GM20431 (cell line): ENCODE measurements at regions not wholly inside any gene's neighbourhood (a gene's known extent, or its start where the extent isn't known, plus 50 kb on each side); places are given as distances from the start of the nearest gene placed in this dataset.

Experiments
- in situ Hi-C: fragments of 300-500 bp; cut with MseI, MboI; formaldehyde crosslinking; loops from one replicate; pipeline ENCODE4 v1.15.0; 2020; ENCODE audit warnings: low sequenced_read_pairs; ENCODE audit not compliant: unreplicated experiment

- in situ Hi-C loops, result no loop called here
These were observed 300.3 kb upstream of the PDZRN3 start for GRCh38 chr3:73925011-73925410.

DNA sequence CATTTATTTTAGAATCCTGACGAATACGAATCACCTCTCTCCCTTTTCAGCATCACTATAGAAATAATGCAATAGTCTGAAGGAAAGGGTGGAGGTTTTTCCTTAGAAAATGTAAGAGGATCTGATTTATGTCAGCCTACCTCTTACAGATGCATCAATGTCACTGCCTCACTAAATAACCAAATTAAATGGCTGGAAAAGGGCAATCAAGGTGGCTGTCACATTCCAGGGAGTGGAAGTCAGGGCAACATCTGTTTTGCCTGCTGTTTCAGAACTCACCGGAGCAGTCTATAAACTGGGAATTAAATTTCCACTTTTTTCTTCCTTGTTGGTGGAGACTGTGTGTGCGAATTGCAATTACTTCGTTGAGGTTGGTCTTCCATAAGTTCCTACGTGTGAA, 299.3 kb upstream of the PDZRN3 start:
- in situ Hi-C loops, result no loop called here

DNA sequence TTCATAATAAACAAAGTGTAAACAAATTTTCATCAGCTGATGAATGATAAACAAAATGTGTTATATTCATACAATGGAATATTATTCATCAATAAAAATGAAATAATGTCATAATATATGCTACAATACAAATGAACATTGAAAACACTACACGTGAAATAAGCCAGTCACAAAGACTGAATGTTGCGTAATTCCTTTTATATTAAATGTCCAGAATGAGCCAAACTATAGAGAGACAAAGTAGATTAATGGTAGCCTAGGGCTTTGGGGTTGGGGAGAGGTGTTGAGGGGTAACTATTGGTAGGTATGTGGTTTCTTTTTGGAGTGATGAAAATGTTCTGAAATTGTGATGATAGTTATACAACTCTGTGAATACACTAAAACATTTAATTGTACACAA, 292.9 kb upstream of the PDZRN3 start:
- in situ Hi-C loops, result no loop called here

- in situ Hi-C loops, result no loop called here
These were observed 291.1 kb upstream of the PDZRN3 start for GRCh38 chr3:73915886-73916285.

- in situ Hi-C loops, result no loop called here
These were observed 283.5 kb upstream of the PDZRN3 start for GRCh38 chr3:73908218-73908617.

- in situ Hi-C loops, result no loop called here
These were observed 276.9 kb upstream of the PDZRN3 start for GRCh38 chr3:73901686-73902085.

DNA sequence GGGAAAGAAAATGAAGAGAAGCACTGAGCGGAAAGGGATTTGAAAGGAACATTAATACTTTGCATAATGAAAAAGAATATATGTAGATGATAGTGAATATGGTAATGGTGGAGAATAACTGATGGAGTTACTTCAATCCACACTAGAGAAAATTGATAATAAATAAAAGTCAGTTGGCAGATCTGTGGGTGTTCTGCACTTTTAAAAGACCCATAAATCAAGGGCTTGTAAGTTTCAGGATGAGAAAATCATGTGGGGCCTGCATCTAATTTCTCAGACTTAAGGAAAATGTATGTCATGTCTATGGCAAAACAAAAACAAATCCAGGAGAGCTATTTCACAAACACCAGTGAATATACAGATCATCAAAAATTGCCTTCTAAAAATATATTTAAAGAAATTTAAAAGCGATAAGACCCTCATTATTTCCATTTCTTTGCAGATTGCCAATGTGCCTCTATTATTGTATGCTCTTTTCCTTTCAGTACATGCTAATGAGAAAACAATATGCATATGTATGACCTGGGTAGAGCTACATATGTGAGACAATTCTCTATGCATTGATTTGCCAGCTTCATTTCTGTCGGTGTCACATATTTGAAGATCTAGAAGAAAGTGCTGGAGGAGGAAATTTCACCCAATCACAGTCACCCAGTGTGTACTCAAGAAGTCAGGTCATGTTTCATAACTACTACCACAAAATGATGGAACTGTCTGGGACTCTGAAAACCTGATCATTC, 269.9 kb upstream of the PDZRN3 start:
- in situ Hi-C loops, result no loop called here

DNA sequence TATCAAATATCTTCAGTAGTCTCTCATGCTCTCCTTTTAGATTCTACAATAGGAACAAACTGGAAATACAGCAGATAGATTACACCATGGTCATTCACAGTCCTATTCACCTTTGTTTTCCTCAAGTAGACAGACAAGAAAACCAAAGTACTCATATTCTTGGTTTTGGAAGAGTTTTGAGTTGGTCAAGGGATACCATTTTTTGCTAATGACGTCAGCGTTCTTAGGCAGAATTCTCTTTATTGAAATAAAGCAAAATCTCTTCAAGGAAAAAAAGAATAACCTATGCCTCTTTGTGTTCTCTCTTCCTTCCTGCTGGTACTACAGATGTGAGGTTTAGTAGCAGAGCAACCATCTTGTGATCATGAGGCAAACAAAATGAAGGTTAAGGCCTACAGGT, 268.3 kb upstream of the PDZRN3 start:
- in situ Hi-C loops, result no loop called here

DNA sequence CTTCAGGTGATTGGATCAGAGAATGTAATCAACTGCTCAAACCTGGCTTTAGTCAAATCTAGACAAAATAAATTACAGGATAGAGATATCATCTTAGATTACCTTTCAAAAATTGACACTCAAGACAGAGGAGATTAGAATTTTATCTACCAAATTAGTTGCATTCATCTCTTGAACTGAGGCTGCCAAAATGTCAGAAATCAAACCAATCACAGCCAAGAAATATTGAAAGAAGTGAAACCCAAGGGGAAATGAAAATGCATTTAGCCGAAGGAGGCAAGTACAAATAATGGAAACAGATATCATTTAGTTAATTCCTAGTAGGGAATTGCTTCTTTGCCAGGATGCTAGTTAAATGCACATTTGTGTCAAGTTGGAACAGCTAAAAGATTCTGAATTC, 261.1 kb upstream of the PDZRN3 start:
- in situ Hi-C loops, result no loop called here

GRCh38 chr3:73884361-73884760, 259.6 kb upstream of the PDZRN3 start:
- in situ Hi-C loops, result no loop called here

GRCh38 chr3:73883497-73883896, 258.8 kb upstream of the PDZRN3 start:
- in situ Hi-C loops, result no loop called here

DNA sequence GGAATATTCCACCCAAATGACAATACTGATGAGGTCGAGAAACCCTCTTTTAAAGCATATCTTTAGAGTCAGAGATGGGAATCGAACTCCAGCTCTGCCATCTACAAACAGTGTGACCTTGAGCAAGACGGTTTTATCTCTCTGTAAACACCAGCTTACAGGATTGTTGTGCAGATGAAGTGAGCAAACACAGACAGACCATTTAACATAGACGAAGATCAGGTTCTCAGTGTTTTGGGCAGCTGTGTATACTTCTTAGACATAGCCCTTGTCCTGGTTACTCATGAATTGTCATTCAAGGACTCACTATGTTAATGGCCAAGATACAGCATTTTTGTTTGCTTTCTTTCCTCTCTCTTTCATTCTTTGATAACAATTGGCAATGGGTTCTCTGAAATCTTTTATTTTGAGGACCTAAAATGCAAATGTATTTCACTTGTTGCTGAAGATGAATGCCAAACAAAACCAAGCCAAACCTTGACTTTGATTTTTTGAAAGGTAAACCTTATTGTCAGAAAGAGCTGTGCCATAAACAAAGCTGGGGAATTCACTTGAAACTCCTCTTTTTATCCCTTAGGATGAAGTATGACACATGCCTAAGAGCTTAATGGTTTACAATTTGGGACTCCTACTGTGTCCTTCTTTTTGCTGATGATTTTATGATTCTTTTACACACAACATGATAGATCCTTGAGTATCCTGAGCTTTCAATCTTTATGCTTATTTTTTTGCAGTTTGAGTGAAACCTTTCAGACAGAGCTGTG, 250.0 kb upstream of the PDZRN3 start:
- in situ Hi-C loops, result no loop called here

DNA sequence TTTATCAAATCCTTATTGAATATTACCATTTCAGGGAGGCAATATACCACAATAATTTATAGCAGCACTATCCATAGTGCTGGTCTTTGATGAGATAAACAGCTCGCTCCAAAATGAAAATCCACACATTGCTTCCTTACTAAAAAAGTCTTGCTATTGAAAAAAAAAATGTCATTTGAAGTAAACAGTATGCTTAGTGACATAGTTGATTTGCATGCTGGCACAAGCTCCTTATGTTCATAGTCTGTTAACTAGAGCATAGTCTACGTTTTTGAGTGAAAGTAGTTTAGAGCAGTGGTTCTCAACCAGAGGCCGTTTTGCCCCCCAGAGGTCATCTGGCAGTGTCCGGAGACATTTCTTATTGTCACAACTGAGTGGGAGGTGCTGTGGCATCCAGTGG, 249.4 kb upstream of the PDZRN3 start:
- in situ Hi-C loops, result no loop called here

DNA sequence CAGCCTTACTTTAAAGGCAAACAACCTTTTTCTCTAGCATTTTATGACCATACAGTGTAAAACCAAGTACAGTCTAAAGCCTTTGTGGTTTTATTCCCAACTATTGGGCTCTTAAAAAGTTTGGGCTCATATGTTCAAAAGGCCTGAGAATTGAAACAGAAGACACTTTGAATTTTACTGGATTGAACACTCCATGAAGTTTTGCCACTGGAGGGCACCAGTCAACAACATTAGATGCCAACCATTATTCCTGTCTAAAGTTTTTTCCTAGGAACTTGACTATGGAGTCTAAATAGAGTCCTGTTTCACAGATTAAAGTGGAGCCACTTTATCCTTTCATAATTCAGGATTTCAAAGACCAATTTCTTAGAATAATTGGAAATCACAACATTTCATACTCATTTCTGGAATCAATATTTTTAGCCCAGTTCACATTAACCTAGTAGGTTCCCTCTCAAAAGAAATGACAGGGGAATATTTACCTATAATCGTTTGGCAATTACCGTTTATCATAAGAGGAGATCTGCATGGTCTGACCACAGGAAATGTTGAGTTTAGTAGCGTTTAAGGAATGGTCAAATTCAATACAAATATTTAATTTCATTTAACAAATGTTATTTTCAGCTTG, 244.1 kb upstream of the PDZRN3 start:
- in situ Hi-C loops, result no loop called here

GRCh38 chr3:73867524-73867923, 242.8 kb upstream of the PDZRN3 start:
- in situ Hi-C loops, result no loop called here

DNA sequence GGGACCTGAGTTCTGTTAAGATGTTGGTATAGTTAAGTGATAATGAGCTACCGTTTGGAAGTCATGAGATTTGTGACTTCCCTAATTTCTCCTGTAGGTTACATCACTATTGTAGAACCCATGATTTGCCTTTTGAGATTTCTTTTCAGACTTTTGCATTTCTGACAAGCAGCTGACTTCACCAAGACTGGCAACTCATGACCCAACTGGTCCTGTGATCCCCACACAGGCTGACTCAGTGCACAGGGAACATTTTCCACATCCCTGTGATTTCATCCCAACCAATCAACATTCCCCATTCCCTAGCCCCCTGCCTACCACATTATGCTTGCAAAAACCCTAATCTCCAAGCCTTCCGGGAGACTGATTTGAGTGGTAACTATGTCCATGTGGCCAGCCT, 242.1 kb upstream of the PDZRN3 start:
- in situ Hi-C loops, result no loop called here

- in situ Hi-C loops, result no loop called here
These were observed 238.9 kb upstream of the PDZRN3 start for GRCh38 chr3:73863546-73864079.

GRCh38 chr3:73855813-73856212, 231.1 kb upstream of the PDZRN3 start:
- in situ Hi-C loops, result no loop called here

DNA sequence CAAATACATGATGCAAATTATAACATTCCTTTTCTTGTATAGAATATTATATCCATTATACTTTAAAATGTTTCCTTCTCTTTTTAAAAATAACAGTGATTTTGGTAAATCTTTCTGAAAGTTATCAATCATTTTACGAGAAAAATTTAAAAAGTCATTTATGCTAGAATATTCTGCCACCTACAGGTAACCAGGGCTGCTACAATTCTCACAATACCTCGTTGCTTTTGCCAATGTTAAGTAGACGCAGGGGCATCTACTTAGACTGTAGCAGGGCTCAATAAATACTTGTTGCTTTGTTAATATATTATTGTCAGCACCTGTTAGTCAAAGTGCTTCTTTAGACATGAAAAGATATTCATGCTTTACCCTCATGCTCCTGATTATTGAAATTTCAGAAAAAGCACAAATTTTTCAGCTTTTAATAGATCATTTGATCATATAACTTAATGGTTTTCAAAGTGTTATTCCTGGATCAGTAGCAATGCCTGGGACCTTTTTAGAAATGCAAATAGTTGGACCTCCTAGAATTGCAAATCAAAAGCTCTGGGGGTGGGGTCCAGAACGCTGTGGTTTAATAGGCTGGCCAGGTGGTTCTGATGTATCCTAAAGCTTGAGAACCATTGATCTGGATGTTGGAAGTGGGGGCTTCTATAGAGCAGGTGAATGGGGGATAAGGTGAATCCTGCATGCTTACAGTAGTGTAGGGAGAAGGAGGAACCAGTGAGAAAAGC, 223.6 kb upstream of the PDZRN3 start:
- in situ Hi-C loops, result no loop called here

DNA sequence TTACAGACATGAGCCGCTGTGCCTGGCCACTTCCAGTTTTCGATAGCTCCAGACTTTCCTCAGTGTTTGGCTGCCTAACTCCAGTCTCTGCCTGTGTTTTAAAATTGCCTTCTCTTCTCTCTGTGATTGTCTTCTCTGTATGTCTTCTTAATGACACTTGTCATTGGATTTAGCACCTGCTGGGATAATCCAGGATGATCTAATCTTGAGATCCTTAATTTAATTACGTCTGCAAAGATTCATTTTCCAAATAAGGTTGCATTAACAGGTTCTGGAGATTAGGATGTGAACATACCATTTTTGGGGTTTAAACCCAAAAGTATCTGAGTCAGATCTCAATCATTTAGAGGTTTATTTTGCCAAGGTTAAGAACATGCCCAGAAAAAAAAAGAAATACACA, 222.2 kb upstream of the PDZRN3 start:
- in situ Hi-C loops, result no loop called here
